CD4-positive, CD25-positive, alpha-beta regulatory T cell (primary cell): ENCODE measurements at regions not wholly inside any gene's neighbourhood (a gene's known extent, or its start where the extent isn't known, plus 50 kb on each side); places are given as distances from the start of the nearest gene placed in this dataset.

Experiments used
- ATAC-seq, 2 donors: fragments of 150-1000 bp; cut with Tn5 transposase; one replicate each; pipeline ENCODE4 v1.10.0; 2021; ENCODE audit warnings: low read depth in 2 of 2, moderate number of reproducible peaks in 2 of 2, moderate library complexity in 1 of 2
- DNase-seq, 3 donors: peaks; one replicate each; pipeline versions ENCODE4 v3.0.0 to v3.0.0-alpha.2; 2012 to 2022; ENCODE audit warnings: mixed read lengths in 1 of 3
- H3K27ac ChIP-seq: one replicate; pipeline ENCODE4 v1.7.0; 2013; ENCODE audit warnings: mild to moderate bottlenecking, low read length; ENCODE audit not compliant: insufficient read depth, poor library complexity, severe bottlenecking
- H3K27me3 ChIP-seq: one replicate; pipeline ENCODE4 v1.7.0; 2013; ENCODE audit warnings: low read length; ENCODE audit not compliant: control insufficient read depth, insufficient read depth
- H3K36me3 ChIP-seq: one replicate; pipeline ENCODE4 v1.7.0; 2013; ENCODE audit warnings: mild to moderate bottlenecking, low read length, moderate library complexity; ENCODE audit not compliant: control insufficient read depth, insufficient read depth
- H3K4me1 ChIP-seq: 2 replicates; pipeline ENCODE4 v1.7.0; 2013; ENCODE audit warnings: mild to moderate bottlenecking, low read length; ENCODE audit not compliant: insufficient read depth, control insufficient read depth, poor library complexity, severe bottlenecking
- H3K4me3 ChIP-seq: one replicate; pipeline ENCODE4 v1.7.0; 2013; ENCODE audit warnings: low read depth, mild to moderate bottlenecking, low read length, moderate library complexity
- H3K9me3 ChIP-seq, 2 experiments: 1 replicate in 1 of 2; 2 replicates in 1 of 2; pipeline ENCODE4 v1.7.0; 2013; ENCODE audit warnings: low read length in 2 of 2, mild to moderate bottlenecking in 1 of 2, moderate library complexity in 1 of 2; ENCODE audit not compliant: control insufficient read depth in 2 of 2
- H3K27ac Mint-ChIP-seq, 3 donors: one replicate each; pipeline ENCODE4 v1.8.0; 2020 to 2022; ENCODE audit warnings: mild to moderate bottlenecking in 3 of 3, mixed read lengths in 3 of 3, moderate library complexity in 2 of 3
- H3K27me3 Mint-ChIP-seq: one replicate; pipeline ENCODE4 v1.8.0; 2022; ENCODE audit warnings: mild to moderate bottlenecking, mixed read lengths
- H3K36me3 Mint-ChIP-seq: one replicate; pipeline ENCODE4 v1.8.0; 2020; ENCODE audit warnings: mixed read lengths
- H3K4me1 Mint-ChIP-seq, 4 donors: one replicate each; pipeline ENCODE4 v1.8.0; 2020 to 2022; ENCODE audit warnings: mixed read lengths in 4 of 4, mild to moderate bottlenecking in 1 of 4
- H3K4me3 Mint-ChIP-seq, 4 donors: one replicate each; pipeline ENCODE4 v1.8.0; 2020 to 2022; ENCODE audit warnings: mild to moderate bottlenecking in 4 of 4, mixed read lengths in 4 of 4, moderate library complexity in 3 of 4
- H3K9me3 Mint-ChIP-seq, 7 donors: one replicate each; pipeline ENCODE4 v1.8.0; 2020 to 2022; ENCODE audit warnings: mixed read lengths in 7 of 7, mild to moderate bottlenecking in 3 of 7, moderate library complexity in 2 of 7

DNA sequence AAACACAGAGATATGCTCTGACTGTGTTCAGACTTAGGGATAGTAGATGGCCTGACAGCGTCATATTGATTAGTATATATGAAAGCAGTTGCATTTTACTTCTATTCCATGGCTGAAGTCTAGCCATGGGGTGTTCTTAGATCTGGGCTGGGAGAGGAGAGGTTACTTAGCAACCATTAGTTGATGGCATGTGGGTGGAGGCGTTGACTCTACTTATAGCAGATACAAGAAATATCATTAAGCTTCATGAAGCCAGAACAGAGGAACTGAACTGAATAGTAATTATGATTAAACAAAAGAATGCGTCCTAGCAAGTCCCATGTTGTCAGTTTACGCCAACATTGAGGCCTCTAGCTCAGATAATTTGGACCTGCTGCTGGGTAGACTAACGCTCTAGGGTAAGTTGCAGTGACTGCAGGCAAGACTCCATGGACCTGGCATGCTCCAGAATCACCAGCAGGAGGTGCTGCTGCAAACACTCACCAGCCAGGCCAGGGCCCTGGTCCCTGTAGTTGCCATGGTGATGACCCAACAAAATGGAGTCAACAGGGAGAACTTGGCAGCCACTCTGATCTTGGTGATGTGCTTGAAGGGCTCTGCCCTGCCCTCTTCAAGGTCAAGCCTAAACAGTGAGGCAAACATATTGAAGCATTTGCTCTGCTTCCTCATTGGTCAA lies 477.3 kb downstream of the PREX1 start:
- Mint-ChIP-seq H3K4me3 (no peak overlapping the region), H3K27me3 (peaks cover 4% of the 10 kb centered on the region), H3K4me1 (no peaks in the 10 kb centered on the region), H3K36me3 (no peaks in the 10 kb centered on the region), H3K9me3 (peaks cover 0 to 13% (median 2%) of the 10 kb centered on the region in 7 donors), H3K27ac (no peak overlapping the region)
- Histone ChIP-seq H3K4me1 (no peaks in the 10 kb centered on the region), H3K27me3 (peaks cover 8% of the 10 kb centered on the region), H3K36me3 (no peaks in the 10 kb centered on the region), H3K27ac (no peak overlapping the region), H3K4me3 (no peak overlapping the region), H3K9me3 (no peaks in the 10 kb centered on the region)
- ATAC-seq (no peak), DNase-seq (peak in 1 of 3 donors; percentile 8)

DNA sequence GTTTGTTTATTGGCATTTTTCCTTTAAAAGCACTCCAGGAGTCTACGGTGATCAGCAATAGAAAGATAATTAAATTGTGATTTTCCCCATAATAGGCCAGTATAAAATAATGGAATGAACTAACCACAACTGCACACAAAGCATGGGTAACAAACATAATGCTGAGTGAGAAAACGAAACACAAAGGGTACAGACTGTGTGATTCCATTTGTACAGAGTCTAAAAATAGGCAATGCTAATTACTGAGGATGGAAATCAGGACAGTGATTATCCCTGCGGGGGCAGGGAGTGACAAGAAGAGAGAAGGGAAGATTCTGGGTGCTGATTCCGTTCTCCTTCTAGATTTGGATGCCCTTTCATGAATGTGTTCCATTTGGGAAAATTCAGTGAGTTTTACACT lies 478.1 kb downstream of the PREX1 start:
- no peaks in the 10 kb centered on the region for H3K36me3 Mint-ChIP-seq
- H3K27me3 Mint-ChIP-seq: peaks cover 4% of the 10 kb centered on the region

DNA sequence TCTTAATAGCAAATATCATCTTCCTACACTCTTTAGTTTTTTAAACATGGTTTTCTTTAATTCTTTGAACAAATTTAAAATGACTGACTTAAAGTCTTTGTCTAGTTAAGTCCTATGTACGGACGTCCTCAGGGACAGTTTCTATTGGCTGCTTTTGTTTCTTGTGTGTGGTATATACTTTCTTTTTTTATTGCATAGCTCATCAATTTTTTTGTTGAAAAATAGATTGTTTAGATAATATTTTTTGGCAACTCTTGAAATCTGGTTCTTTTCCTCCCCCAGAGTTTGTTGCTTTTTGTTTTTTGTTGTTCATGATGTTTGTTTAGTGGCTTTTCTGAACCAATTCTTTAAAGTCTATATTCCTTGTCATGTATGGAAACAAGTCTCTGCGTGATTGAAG lies 479.8 kb downstream of the PREX1 start:
- H3K4me1 Mint-ChIP-seq: no peaks in the 10 kb centered on the region
- peaks cover 4% of the 10 kb centered on the region for H3K27me3 Mint-ChIP-seq
- H3K36me3 ChIP-seq: no peaks in the 10 kb centered on the region
- H3K27me3 ChIP-seq: peaks cover 8% of the 10 kb centered on the region
- no peaks in the 10 kb centered on the region for H3K9me3 ChIP-seq
- peaks cover 0 to 6% (median 0%) of the 10 kb centered on the region in 7 donors for H3K9me3 Mint-ChIP-seq
- H3K27ac ChIP-seq: no peak overlapping the region
- no peaks in the 10 kb centered on the region for H3K4me1 ChIP-seq
- no peak for DNase-seq
- no peaks in the 10 kb centered on the region for H3K36me3 Mint-ChIP-seq
- H3K4me3 Mint-ChIP-seq: no peak overlapping the region
- ATAC-seq: no peak
- H3K27ac Mint-ChIP-seq: no peak overlapping the region
- no peak overlapping the region for H3K4me3 ChIP-seq

More for the DNA sequence above, 478.1 kb downstream of the PREX1 start:
- Histone ChIP-seq H3K36me3 (no peaks in the 10 kb centered on the region), H3K27me3 (peaks cover 8% of the 10 kb centered on the region), H3K4me3 (no peak overlapping the region), H3K27ac (no peak overlapping the region), H3K4me1 (no peaks in the 10 kb centered on the region), H3K9me3 (no peaks in the 10 kb centered on the region)
- no peak overlapping the region for H3K4me3 Mint-ChIP-seq
- no peak for DNase-seq
- H3K9me3 Mint-ChIP-seq: peaks cover 0 to 13% (median 2%) of the 10 kb centered on the region in 7 donors
- H3K4me1 Mint-ChIP-seq: no peaks in the 10 kb centered on the region
- ATAC-seq: no peak
- H3K27ac Mint-ChIP-seq: no peak overlapping the region

DNA sequence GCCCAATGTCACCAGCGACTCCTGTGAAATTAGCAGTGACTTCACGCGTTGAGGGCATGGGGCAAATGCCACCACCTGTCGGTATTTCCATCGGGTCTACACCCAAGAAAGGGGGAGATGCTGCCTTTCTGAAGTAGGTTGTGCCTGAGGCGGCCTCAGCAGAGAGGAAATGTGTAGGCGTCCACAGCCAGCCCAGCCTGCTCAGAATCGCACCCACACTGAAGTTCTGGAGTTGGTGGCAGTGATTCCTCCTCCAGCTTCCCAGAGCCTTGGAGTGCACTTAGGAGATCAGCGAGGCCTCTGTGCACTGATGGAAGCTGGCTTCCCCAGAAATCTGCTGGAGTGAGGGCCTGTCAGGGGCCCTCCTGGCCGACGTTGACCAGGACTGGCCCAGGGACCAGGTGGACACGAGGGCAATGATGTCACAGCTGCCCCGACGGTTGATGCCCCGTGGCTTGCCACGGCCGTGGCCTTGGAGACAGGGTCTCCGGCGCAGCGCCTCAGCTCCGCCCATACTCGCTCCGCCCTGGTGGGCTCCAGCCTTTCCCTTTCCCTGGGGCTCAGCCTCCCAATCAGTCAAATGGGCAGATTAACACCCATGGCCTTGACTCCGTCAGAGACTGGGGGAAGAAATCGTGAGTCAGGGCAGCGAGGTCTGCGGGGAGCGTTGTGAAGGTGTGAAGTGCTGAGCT lies 484.8 kb downstream of the PREX1 start:
- no peak overlapping the region for H3K27ac Mint-ChIP-seq
- no peaks in the 10 kb centered on the region for H3K4me1 ChIP-seq
- no peak overlapping the region for H3K27ac ChIP-seq
- ATAC-seq (no peak), DNase-seq (no peak)
- no peak overlapping the region for H3K4me3 ChIP-seq
- H3K9me3 Mint-ChIP-seq: peaks cover 0 to 1% (median 0%) of the 10 kb centered on the region in 7 donors
- no peak overlapping the region for H3K4me3 Mint-ChIP-seq
- H3K36me3 Mint-ChIP-seq: no peaks in the 10 kb centered on the region
- H3K27me3 ChIP-seq: peaks cover 3% of the 10 kb centered on the region
- H3K36me3 ChIP-seq: no peaks in the 10 kb centered on the region
- H3K4me1 Mint-ChIP-seq: no peaks in the 10 kb centered on the region
- no peaks in the 10 kb centered on the region for H3K9me3 ChIP-seq
- peaks cover 6% of the 10 kb centered on the region for H3K27me3 Mint-ChIP-seq

DNA sequence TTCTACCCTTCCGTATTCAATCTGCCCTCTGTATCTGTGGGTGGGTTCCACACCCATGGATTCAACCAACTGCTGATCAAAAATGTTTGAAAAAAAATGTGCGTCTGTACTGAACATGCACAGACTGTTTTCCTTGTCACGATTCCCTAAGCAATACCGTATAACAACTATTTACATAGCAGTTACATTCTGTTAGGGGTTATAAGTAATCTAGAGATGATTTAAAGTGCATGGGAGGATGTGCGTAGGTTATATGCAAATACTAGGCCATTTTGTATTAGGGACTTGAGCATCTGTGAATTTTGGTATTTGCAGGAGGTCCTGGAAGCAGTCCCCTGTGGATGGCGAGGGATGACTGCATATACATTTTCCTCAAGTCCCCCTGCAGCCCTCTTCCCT lies 486.9 kb downstream of the PREX1 start:
- Histone ChIP-seq H3K27me3 (peaks cover 4% of the 10 kb centered on the region), H3K27ac (no peak overlapping the region), H3K36me3 (no peaks in the 10 kb centered on the region), H3K4me3 (no peak overlapping the region), H3K4me1 (no peaks in the 10 kb centered on the region), H3K9me3 (no peaks in the 10 kb centered on the region)
- H3K27ac Mint-ChIP-seq: no peak overlapping the region
- DNase-seq: no peak
- H3K4me3 Mint-ChIP-seq: no peak overlapping the region
- H3K36me3 Mint-ChIP-seq: no peaks in the 10 kb centered on the region
- H3K4me1 Mint-ChIP-seq: no peaks in the 10 kb centered on the region
- H3K27me3 Mint-ChIP-seq: peaks cover 13% of the 10 kb centered on the region
- peaks cover 0 to 2% (median 0%) of the 10 kb centered on the region in 7 donors for H3K9me3 Mint-ChIP-seq
- no peak for ATAC-seq

DNA sequence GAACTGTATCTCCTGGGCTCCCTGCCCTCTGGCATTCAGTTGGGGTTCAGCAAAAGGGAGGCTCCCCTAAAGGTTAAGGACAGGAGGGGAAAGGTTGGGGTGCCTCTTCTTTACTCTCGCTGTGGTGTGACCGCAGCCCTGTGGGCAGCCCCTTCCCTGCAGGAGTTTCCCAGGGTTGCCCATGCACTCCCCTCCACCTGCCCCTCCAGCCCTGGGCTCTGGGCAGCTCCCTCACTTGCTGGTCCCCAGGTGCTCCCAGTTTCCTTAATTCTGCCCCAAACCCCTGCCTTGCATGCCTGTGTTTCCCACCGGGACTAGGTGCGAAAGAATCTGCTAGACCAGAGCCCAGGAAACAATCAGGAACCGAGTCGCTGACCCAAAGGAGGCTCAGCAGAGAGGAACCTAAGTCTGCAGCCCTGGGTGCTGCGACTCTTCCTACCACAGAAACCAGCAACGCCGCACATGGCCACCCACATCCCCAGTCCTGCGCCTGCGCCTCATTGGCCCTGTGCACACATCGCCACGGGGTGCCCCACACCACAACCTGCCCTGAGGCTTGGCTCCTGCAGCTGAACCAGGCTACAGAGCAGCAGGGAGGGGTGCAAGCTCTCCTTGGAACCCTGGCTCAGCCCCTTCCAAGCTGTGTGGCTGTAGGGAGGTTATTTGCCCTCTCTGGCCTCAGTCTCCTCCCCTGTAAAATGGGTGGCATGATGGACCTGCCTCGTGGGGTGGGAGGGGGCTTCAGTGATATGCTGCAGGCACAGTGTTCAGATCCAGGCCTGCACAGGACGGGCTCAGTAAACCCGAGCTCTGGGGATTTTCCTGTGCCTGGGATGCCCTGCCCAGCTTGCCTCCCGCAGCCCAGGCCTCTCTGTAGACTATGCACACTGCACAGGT lies 487.6 kb downstream of the PREX1 start:
- H3K4me1 ChIP-seq: no peaks in the 10 kb centered on the region
- peaks cover 7% of the 10 kb centered on the region for H3K27me3 ChIP-seq
- H3K36me3 ChIP-seq: no peaks in the 10 kb centered on the region
- no peaks in the 10 kb centered on the region for H3K9me3 ChIP-seq
- no peak for ATAC-seq
- H3K27ac ChIP-seq: no peak overlapping the region
- Mint-ChIP-seq H3K4me3 (no peak overlapping the region), H3K27me3 (peaks cover 19% of the 10 kb centered on the region), H3K27ac (no peak overlapping the region), H3K36me3 (no peaks in the 10 kb centered on the region), H3K9me3 (peaks cover 0 to 2% (median 0%) of the 10 kb centered on the region in 7 donors), H3K4me1 (no peaks in the 10 kb centered on the region)
- no peak overlapping the region for H3K4me3 ChIP-seq
- no peak for DNase-seq

DNA sequence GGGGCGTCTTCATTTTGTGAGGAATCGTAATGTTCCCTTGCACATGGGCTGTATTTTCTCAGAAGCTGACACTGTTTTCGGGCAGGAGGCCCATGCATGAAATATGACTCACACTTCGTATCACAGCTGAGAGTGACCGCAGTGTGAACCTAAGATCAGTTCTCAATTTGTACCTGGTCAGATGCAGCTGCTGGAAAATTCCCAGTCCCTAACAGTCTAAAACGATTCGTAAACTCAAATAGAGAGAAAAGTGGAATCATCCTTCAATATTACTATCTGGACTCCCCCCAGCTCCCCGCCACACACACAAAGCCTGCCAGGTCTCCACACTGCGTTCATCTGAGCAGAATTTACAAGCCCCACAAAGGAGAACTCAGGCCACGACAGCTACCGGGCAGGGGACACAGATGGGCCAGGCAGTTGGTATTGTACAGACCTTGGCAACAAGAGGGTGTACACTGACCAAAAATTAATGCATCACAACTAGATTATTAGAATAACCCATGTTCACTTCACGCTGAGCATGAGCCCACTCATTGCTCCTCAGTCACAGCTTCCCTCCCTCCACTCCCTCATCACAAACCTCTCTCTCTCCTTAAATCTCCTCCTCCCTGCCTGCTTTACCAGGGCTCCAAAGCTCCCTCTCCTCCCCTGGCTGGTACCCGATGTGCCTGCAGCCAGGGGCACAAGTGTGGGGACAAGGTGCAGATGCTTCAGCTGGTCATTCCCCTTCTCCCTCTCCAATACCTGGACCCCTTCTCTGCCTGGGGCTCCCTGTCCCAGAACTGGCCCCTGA lies 488.4 kb downstream of the PREX1 start:
- Mint-ChIP-seq H3K4me1 (no peaks in the 10 kb centered on the region), H3K27ac (no peak overlapping the region), H3K27me3 (peaks cover 19% of the 10 kb centered on the region), H3K9me3 (peaks cover 0 to 2% (median 0%) of the 10 kb centered on the region in 7 donors), H3K4me3 (no peak overlapping the region), H3K36me3 (no peaks in the 10 kb centered on the region)
- H3K4me3 ChIP-seq: no peak overlapping the region
- H3K36me3 ChIP-seq: no peaks in the 10 kb centered on the region
- H3K27ac ChIP-seq: no peak overlapping the region
- peaks cover 7% of the 10 kb centered on the region for H3K27me3 ChIP-seq
- DNase-seq (no peak), ATAC-seq (peak in 1 of 2 donors; percentile 28)
- no peaks in the 10 kb centered on the region for H3K4me1 ChIP-seq
- no peaks in the 10 kb centered on the region for H3K9me3 ChIP-seq
